NCI-H526 (cell line): ENCODE measurements at regions not wholly inside any gene's neighbourhood (a gene's known extent, or its start where the extent isn't known, plus 50 kb on each side); places are given as distances from the start of the nearest gene placed in this dataset.
"Not testable (repeated sequence)": the region's sequence is repeated elsewhere in the genome, so short reads cannot be mapped to it uniquely, and the experiment has no call there.

Experiments used
- DNase-seq, 2 experiments: peaks; one replicate each; lab custom pipeline; 2025; lab: John Stamatoyannopoulos, UW

- DNase-seq: no peak
Measured at GRCh38 chr4:27728892-27729291, 868.3 kb downstream of the STIM2 start.

GRCh38 chr4:27742816-27743215, 882.2 kb downstream of the STIM2 start:
- DNase-seq: no peak

GRCh38 chr4:27759611-27760575, 899.3 kb downstream of the STIM2 start:
- no peak for DNase-seq

- DNase-seq: no peak
Measured at GRCh38 chr4:27763830-27764525, 903.3 kb downstream of the STIM2 start.

- DNase-seq: no peak
Measured at GRCh38 chr4:27764526-27764837, 903.8 kb downstream of the STIM2 start.

- DNase-seq: no peak
Measured at GRCh38 chr4:27770895-27771294, 910.3 kb downstream of the STIM2 start.

GRCh38 chr4:27775156-27775555, 914.5 kb downstream of the STIM2 start:
- DNase-seq: no peak

- no peak for DNase-seq
Measured at GRCh38 chr4:27779827-27780226, 919.2 kb downstream of the STIM2 start.

DNA sequence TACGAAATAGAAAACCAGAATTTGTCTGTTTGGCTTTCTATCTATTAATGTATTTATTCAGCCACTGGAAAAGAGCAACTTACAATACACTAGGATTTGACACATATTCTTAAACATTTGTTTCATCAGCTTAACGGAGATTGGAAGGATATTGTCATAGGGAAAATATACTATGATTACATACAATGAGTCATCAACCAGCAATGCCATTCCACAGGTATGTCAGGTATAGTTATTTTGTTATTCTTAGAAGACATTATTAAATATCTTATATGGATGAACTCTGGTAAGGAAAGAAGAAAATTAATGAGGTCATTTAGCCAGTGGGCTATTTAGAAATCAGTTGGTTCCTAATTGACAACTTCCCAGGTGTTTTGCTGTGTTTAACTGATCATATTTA, 926.6 kb downstream of the STIM2 start:
- DNase-seq: no peak

DNA sequence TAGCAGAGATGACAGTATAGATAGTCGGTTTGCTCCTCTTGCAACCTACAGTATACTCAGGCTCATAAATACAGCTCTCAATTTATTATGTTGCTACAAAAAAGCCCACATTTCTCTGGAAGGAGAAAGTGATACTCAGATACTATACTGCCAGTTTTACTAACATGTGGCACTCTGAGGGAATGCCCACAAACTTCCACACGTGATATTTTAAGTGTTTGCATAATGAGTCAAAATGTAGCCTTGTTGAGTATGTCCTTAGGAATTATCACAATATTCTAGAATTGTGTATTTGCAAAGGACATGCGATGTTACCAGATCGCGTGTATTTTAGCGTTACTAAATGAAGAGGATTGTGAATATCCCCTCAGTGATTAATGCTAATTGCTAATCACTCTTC, 929.1 kb downstream of the STIM2 start:
- DNase-seq: no peak

DNA sequence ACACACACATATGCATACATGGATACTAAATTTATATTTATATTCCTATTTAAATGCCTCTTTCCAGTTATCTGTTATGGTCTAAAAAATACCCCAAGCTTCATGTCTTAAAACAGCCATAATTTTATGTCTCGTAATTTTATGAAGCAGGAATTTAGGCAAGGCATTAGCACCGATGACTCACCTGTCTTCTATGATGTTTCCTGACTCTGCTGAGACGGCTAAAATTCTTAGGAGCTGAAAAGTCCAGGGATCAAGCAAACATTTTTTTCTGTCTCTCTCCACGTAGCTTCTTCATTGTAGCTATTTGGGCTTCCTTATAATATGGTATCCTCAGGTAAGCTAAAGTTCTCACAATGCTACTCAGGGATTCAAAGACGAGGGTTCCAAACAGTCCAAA, 930.3 kb downstream of the STIM2 start:
- no peak for DNase-seq

DNA sequence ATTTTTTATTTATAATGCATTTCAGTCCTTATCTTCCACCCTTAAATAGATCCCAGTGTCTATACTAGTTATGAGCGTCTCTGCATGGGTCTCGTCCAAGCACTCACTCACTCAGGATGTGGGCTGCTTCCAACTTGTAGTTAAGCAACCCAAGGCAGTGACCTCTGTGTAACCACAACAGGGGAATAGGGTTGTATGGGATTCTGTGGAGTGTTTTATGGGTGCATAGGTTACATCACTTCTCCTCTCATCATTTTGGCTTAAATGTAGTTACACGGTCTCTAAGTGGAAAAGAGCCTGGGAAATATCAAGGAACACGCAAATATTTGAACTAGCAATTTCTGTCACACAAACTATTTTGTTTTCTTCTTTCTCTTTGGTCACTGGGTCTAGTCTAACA, 931.0 kb downstream of the STIM2 start:
- no peak for DNase-seq

GRCh38 chr4:27807207-27807606, 946.6 kb downstream of the STIM2 start:
- no peak for DNase-seq

GRCh38 chr4:27811948-27812347, 951.3 kb downstream of the STIM2 start:
- DNase-seq: no peak

- DNase-seq: not testable (repeated sequence)
Measured at GRCh38 chr4:27813226-27813625, 952.6 kb downstream of the STIM2 start.

GRCh38 chr4:27813699-27814425, 953.2 kb downstream of the STIM2 start:
- DNase-seq: not testable (repeated sequence)

DNA sequence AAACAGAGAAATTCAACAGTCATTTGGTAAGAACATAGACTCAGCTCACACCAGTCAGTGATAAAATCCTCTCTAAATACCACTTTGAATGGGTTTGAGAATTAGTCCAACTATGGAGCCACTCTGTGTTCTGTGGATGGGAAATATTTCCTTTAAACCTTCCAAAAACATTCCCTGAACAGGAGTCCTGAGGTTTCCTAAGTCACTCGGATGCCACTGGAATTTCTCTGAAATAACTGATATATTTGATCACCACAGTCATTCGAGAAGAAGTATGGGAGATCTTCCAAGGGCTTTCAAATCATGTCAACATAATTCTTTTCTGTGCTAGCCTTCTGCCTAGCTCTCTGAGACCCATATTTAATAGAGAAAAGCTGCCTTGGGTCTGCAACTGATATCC, 958.6 kb downstream of the STIM2 start:
- DNase-seq: no peak

DNA sequence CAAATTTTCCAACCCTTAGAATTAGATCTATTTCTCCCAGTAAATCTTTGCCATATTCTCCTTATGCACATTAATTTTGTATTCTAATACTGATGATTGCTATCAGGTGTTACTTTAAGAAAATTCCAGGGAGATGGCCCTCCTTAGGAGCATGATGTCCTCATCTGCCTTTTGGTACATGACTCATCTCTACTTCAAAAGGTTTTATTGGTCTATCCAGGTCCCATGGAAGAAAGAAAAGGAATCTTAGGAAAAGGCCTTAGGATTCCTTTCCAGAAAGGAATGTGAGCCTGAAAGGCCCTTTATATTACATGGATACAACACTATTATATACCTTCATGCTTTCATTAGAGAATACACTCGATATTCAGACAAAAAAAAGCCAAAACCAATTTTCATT, 968.2 kb downstream of the STIM2 start:
- no peak for DNase-seq

DNA sequence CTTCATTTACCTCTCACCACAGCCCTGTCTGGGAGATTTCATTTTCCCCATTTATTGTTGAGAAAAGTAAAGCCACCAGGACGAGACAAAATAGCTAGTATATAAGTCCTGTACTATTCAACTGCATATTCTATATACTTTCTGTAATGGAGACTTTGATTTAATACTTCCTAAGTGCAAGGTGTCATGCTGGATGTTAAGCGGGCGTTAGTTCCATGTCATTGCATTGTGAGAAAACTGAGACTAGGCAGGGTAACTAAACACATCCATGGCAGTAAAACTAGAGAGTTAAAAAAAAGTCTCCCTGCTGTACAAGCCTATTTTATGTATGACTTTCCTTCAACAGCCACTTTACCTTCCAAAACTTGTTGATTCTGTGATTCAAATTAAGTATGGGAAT, 969.6 kb downstream of the STIM2 start:
- DNase-seq: no peak

GRCh38 chr4:27835851-27836250, 975.2 kb downstream of the STIM2 start:
- no peak for DNase-seq

GRCh38 chr4:27836523-27836922, 975.9 kb downstream of the STIM2 start:
- DNase-seq: no peak

GRCh38 chr4:27843776-27844175, 983.1 kb downstream of the STIM2 start:
- no peak for DNase-seq

GRCh38 chr4:27844376-27844775, 983.7 kb downstream of the STIM2 start:
- DNase-seq: no peak
